GM12892 (cell line): ENCODE measurements at regions not wholly inside any gene's neighbourhood (a gene's known extent, or its start where the extent isn't known, plus 50 kb on each side); places are given as distances from the start of the nearest gene placed in this dataset.

Source experiments
- POLR2A ChIP-seq: IDR thresholded peaks from 2 replicates; pipeline ENCODE4 v1.6.1; 2011; ENCODE audit warnings: low read depth, low read length, control low read depth
- TAF1 ChIP-seq: IDR thresholded peaks from 2 replicates; pipeline ENCODE4 v1.6.1; 2011; ENCODE audit warnings: low read depth, mild to moderate bottlenecking, control low read depth, low read length, borderline replicate concordance

- TF ChIP-seq TAF1 (no peak), POLR2A (no peak)
These were observed 104.8 kb downstream of the NAV1 start for GRCh38 chr1:201643835-201644104.
